HG02623 (cell line): ENCODE measurements at regions not wholly inside any gene's neighbourhood (a gene's known extent, or its start where the extent isn't known, plus 50 kb on each side); places are given as distances from the start of the nearest gene placed in this dataset.

Source experiments
- ATAC-seq: cut with Tn5 transposase; IDR thresholded peaks from one replicate; pipeline ENCODE4 v1.9.1; 2021; ENCODE audit warnings: moderate library complexity; ENCODE audit not compliant: unreplicated experiment

GRCh38 chr6:90643381-90643780 lies 56.5 kb upstream of the MAP3K7 start:
- no peak for ATAC-seq

GRCh38 chr6:90637320-90637719 lies 50.4 kb upstream of the MAP3K7 start:
- ATAC-seq, result no peak
